ENCODE measurements at regions not wholly inside any gene's neighbourhood (a gene's known extent, or its start where the extent isn't known, plus 50 kb on each side); places are given as distances from the start of the nearest gene placed in this dataset.

DNA sequence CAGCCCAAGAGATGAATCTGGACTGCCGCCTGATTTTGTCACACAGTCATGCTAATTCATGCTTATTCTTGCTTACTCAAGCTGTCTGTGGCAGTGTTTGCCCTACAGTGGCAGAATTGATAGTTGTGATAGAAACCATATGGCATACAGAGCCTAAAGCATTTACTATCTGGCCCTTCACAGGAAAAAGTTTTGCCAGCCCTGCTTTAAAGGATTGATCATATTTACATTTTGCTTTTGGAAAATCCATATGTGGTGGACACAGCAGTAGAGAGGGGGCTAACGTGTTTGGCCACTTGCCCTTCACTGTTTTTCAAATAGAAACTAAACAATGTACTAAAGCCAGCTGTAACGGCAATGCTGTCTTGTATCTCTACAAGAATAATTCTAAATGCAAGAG lies 974.0 kb upstream of the GHITM start:
- TF ChIP-seq, protein P1, sequence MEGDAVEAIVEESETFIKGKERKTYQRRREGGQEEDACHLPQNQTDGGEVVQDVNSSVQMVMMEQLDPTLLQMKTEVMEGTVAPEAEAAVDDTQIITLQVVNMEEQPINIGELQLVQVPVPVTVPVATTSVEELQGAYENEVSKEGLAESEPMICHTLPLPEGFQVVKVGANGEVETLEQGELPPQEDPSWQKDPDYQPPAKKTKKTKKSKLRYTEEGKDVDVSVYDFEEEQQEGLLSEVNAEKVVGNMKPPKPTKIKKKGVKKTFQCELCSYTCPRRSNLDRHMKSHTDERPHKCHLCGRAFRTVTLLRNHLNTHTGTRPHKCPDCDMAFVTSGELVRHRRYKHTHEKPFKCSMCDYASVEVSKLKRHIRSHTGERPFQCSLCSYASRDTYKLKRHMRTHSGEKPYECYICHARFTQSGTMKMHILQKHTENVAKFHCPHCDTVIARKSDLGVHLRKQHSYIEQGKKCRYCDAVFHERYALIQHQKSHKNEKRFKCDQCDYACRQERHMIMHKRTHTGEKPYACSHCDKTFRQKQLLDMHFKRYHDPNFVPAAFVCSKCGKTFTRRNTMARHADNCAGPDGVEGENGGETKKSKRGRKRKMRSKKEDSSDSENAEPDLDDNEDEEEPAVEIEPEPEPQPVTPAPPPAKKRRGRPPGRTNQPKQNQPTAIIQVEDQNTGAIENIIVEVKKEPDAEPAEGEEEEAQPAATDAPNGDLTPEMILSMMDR (IDR thresholded peaks at IDR 0.05; ENCODE audit: insufficient read depth, low read length, poor library complexity, severe bottlenecking), result no peak
- Histone ChIP-seq H3K27me3 (replicated peaks; ENCODE audit: control insufficient read depth, insufficient read depth, low read length) (no peaks in the 10 kb centered on the region), H3K36me3 (ENCODE audit: control insufficient read depth, insufficient read depth, low read length) (no peaks in the 10 kb centered on the region), H3K4me3 (replicated peaks; ENCODE audit: low read depth, low read length) (no peak overlapping the region)
- DNase-seq (ENCODE audit: extremely low read depth, insufficient read length), result no peak

- TF ChIP-seq, protein P1 (IDR thresholded peaks at IDR 0.05; ENCODE audit: insufficient read depth, low read length, poor library complexity, severe bottlenecking), result no peak
- Histone ChIP-seq H3K27me3 (replicated peaks; ENCODE audit: control insufficient read depth, insufficient read depth, low read length) (no peaks in the 10 kb centered on the region), H3K4me3 (replicated peaks; ENCODE audit: low read depth, low read length) (no peak overlapping the region), H3K36me3 (ENCODE audit: control insufficient read depth, insufficient read depth, low read length) (no peaks in the 10 kb centered on the region)
- DNase-seq (ENCODE audit: extremely low read depth, insufficient read length), result no peak
Measured at GRCh38 chr10:83166344-83166743, 973.0 kb upstream of the GHITM start.

GRCh38 chr10:83167081-83167480 lies 972.2 kb upstream of the GHITM start:
- Histone ChIP-seq H3K4me3 (replicated peaks; ENCODE audit: low read depth, low read length) (no peak overlapping the region), H3K36me3 (ENCODE audit: control insufficient read depth, insufficient read depth, low read length) (no peaks in the 10 kb centered on the region), H3K27me3 (replicated peaks; ENCODE audit: control insufficient read depth, insufficient read depth, low read length) (no peaks in the 10 kb centered on the region)
- DNase-seq (ENCODE audit: extremely low read depth, insufficient read length), result no peak
- TF ChIP-seq, protein P1 (IDR thresholded peaks at IDR 0.05; ENCODE audit: insufficient read depth, low read length, poor library complexity, severe bottlenecking), result no peak

- H3K27me3 ChIP-seq (replicated peaks; ENCODE audit: control insufficient read depth, insufficient read depth, low read length), result no peaks in the 10 kb centered on the region
- no peaks in the 10 kb centered on the region for H3K36me3 ChIP-seq (ENCODE audit: control insufficient read depth, insufficient read depth, low read length)
- no peak for DNase-seq (ENCODE audit: extremely low read depth, insufficient read length)
- TF ChIP-seq, protein P1 (IDR thresholded peaks at IDR 0.05; ENCODE audit: insufficient read depth, low read length, poor library complexity, severe bottlenecking), result no peak
- H3K4me3 ChIP-seq (replicated peaks; ENCODE audit: low read depth, low read length), result no peak overlapping the region
Measured at GRCh38 chr10:83176901-83177300, 962.4 kb upstream of the GHITM start.

GRCh38 chr10:83178526-83178925 lies 960.8 kb upstream of the GHITM start:
- no peak for DNase-seq (ENCODE audit: extremely low read depth, insufficient read length)
- Histone ChIP-seq H3K27me3 (replicated peaks; ENCODE audit: control insufficient read depth, insufficient read depth, low read length) (no peaks in the 10 kb centered on the region), H3K4me3 (replicated peaks; ENCODE audit: low read depth, low read length) (no peak overlapping the region), H3K36me3 (ENCODE audit: control insufficient read depth, insufficient read depth, low read length) (no peaks in the 10 kb centered on the region)
- TF ChIP-seq, protein P1 (IDR thresholded peaks at IDR 0.05; ENCODE audit: insufficient read depth, low read length, poor library complexity, severe bottlenecking), result no peak

DNA sequence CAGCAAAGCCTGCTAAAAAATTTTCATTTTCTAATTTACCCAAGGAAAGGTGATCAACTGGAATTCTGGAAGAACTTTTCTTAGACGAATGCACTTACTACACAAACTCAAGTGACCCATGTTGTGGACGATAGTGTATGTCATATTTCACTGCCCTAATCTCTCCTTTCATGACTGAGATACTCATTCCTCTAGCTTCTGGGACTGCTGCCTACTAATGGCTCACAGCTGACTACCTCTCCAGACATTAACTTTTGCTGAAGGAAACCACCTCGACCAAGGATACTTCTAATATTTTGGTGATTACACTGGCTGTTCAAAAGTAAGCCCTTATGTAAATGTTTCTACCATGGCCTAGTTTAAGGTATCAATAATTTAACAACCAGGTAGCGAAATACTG lies 959.9 kb upstream of the GHITM start:
- H3K27me3 ChIP-seq (replicated peaks; ENCODE audit: control insufficient read depth, insufficient read depth, low read length), result no peaks in the 10 kb centered on the region
- H3K4me3 ChIP-seq (replicated peaks; ENCODE audit: low read depth, low read length), result no peak overlapping the region
- DNase-seq (ENCODE audit: extremely low read depth, insufficient read length), result no peak
- TF ChIP-seq, protein P1 (IDR thresholded peaks at IDR 0.05; ENCODE audit: insufficient read depth, low read length, poor library complexity, severe bottlenecking), result no peak
- no peaks in the 10 kb centered on the region for H3K36me3 ChIP-seq (ENCODE audit: control insufficient read depth, insufficient read depth, low read length)

Data from GM06990 (cell line).